ENCODE measurements at regions not wholly inside any gene's neighbourhood (a gene's known extent, or its start where the extent isn't known, plus 50 kb on each side); places are given as distances from the start of the nearest gene placed in this dataset.

DNA sequence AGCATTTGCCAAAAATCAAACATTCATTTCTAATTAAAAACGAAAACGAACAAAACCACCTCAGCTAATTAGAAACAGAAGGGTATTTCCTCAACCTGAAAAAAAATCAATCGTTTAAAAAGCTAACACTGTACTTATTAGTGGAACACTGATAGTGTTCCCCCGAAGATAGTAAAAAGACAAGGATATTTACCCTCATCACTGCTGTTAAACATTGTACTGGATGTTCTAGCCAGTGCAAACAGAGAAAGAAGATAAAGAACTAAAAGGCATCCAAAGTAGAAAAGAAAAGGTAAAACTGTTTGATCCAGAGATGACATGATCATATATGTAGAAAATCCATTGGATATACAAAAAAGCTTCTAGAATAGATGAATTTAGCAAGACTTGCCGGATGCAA is 508.3 kb downstream of the DMRTA1 start:
- in situ Hi-C loops (cut with MboI; ENCODE audit: low sequenced_read_pairs), result no loop called here
- WGBS, 2 experiments (ENCODE audit: extremely low coverage in 2 of 2, insufficient read length in 1 of 2), result no CpG with 5 or more reads among the region's 5 CpGs
- no peak for ATAC-seq (ENCODE audit: low read depth)
- no peak overlapping the region for H2BK120ac ChIP-seq (ENCODE audit: low read depth, low read length)
- H4K8ac ChIP-seq (ENCODE audit: low read depth in 2 of 2, low read length in 2 of 2), result no peak overlapping the region
- H3K9me1 ChIP-seq (ENCODE audit: insufficient read depth, low read length), result no peaks in the 10 kb centered on the region
- intact Hi-C loops (cut with micrococcal nuclease), result no loop called here
- no TSS peak for BruUV-seq (replicated peaks)
- no peak overlapping the region for H3K56ac ChIP-seq (ENCODE audit: extremely low read depth, insufficient read depth, low read length)
- no peak for TF ChIP-seq SMC3 (IDR thresholded peaks at IDR 0.05; ENCODE audit: low read depth, low read length)
- no peak for TF ChIP-seq RFX5 (IDR thresholded peaks at IDR 0.05; ENCODE audit: low read depth, low read length)
- TF ChIP-seq CEBPB (IDR thresholded peaks at IDR 0.05; ENCODE audit: low read depth, low read length), result no peak
- H2AK9ac ChIP-seq (replicated peaks; ENCODE audit: low read depth, low read length, poor library complexity), result no peak overlapping the region
- H3K14ac ChIP-seq (replicated peaks; ENCODE audit: low read depth, low read length), result no peak overlapping the region
- no peak overlapping the region for H2BK15ac ChIP-seq (ENCODE audit: low read depth, low read length)
- H3K36me3 ChIP-seq (ENCODE audit: control insufficient read depth, insufficient read depth, low read length), result no peaks in the 10 kb centered on the region
- H3K23ac ChIP-seq (ENCODE audit: low read depth, low read length), result no peak overlapping the region
- no peak for DNase-seq
- no peak overlapping the region for H2AFZ ChIP-seq (replicated peaks; ENCODE audit: low read length, poor library complexity)
- CTCF ChIA-PET, result no interaction called here
- H3K9me3 ChIP-seq (ENCODE audit: control insufficient read depth, insufficient read depth, low read length), result 0 out of 2 replicates have a peak, but pooled peaks cover 1% of the 10 kb centered on the region
- H3K4ac ChIP-seq (ENCODE audit: low read depth, low read length), result no peak overlapping the region
- no peak overlapping the region for H4K91ac ChIP-seq (ENCODE audit: insufficient read depth, low read depth, low read length)
- no peak overlapping the region for H3K9ac ChIP-seq (ENCODE audit: low read depth, low read length)
- no peak overlapping the region for H3K4me2 ChIP-seq (ENCODE audit: low read depth, low read length)
- POLR2A ChIA-PET (ENCODE audit: unreplicated experiment), result no interaction called here
- dilution Hi-C loops (cut with HindIII; ENCODE audit: low sequenced_read_pairs, unreplicated experiment), result no loop called here
- no peak overlapping the region for H3K18ac ChIP-seq (ENCODE audit: low read depth, low read length)
- no peak overlapping the region for H4K5ac ChIP-seq (ENCODE audit: low read depth, low read length)
- H3K4me1 ChIP-seq (ENCODE audit: control insufficient read depth, insufficient read depth, low read length), result no peaks in the 10 kb centered on the region
- no peak overlapping the region for H3K27ac ChIP-seq (ENCODE audit: insufficient read depth, low read length)
- H3K4me3 ChIP-seq (ENCODE audit: insufficient read depth, low read depth, low read length), result no peak overlapping the region
- H3K79me1 ChIP-seq (ENCODE audit: low read depth in 1 of 2, low read length in 2 of 2), result no peaks in the 10 kb centered on the region
- no peak overlapping the region for H2AK5ac ChIP-seq (ENCODE audit: low read depth, low read length)
- no peaks in the 10 kb centered on the region for H4K20me1 ChIP-seq (ENCODE audit: insufficient read depth, low read length)
- no peak overlapping the region for H2BK5ac ChIP-seq (ENCODE audit: low read depth, low read length, poor library complexity, severe bottlenecking)
- H2BK20ac ChIP-seq (ENCODE audit: low read depth, low read length), result no peak overlapping the region
- no peaks in the 10 kb centered on the region for H3K27me3 ChIP-seq (ENCODE audit: control insufficient read depth, insufficient read depth, low read length)

Measured in IMR-90 (cell line).